GM12801 (cell line): ENCODE measurements at regions not wholly inside any gene's neighbourhood (a gene's known extent, or its start where the extent isn't known, plus 50 kb on each side); places are given as distances from the start of the nearest gene placed in this dataset.

Experiments used
- TF ChIP-seq, protein P1 (sequence below): IDR thresholded peaks from one replicate; pipeline ENCODE4 v1.5.1; 2011; ENCODE audit warnings: control low read depth; ENCODE audit not compliant: insufficient read length; ENCODE audit errors: extremely low read depth

- TF ChIP-seq, protein P1, sequence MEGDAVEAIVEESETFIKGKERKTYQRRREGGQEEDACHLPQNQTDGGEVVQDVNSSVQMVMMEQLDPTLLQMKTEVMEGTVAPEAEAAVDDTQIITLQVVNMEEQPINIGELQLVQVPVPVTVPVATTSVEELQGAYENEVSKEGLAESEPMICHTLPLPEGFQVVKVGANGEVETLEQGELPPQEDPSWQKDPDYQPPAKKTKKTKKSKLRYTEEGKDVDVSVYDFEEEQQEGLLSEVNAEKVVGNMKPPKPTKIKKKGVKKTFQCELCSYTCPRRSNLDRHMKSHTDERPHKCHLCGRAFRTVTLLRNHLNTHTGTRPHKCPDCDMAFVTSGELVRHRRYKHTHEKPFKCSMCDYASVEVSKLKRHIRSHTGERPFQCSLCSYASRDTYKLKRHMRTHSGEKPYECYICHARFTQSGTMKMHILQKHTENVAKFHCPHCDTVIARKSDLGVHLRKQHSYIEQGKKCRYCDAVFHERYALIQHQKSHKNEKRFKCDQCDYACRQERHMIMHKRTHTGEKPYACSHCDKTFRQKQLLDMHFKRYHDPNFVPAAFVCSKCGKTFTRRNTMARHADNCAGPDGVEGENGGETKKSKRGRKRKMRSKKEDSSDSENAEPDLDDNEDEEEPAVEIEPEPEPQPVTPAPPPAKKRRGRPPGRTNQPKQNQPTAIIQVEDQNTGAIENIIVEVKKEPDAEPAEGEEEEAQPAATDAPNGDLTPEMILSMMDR: no peak
Observed at GRCh38 chr1:219441884-219442283, 171.0 kb downstream of the ZC3H11B start.

GRCh38 chr1:219439376-219439775 is 173.5 kb downstream of the ZC3H11B start:
- TF ChIP-seq, protein P1: no peak

GRCh38 chr1:219438386-219438785 is 174.5 kb downstream of the ZC3H11B start:
- TF ChIP-seq, protein P1: no peak

DNA sequence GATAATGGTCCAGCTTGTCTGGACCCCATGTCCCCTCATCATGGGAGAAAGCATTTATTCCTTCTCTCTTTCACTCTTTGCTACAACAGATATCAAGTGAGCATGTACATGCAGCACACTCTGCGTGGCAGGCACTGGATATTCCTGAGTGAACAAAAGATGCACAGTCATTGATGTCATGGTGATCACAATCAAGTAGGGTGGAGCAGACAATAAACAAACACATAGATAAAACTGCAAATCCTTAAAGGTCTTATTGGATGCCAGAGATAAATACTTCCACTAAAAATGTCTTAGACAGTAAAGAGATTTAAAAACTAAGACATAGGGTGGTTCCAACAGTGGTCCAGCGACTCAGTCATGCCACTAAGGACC is 178.0 kb downstream of the ZC3H11B start:
- TF ChIP-seq, protein P1: no peak

DNA sequence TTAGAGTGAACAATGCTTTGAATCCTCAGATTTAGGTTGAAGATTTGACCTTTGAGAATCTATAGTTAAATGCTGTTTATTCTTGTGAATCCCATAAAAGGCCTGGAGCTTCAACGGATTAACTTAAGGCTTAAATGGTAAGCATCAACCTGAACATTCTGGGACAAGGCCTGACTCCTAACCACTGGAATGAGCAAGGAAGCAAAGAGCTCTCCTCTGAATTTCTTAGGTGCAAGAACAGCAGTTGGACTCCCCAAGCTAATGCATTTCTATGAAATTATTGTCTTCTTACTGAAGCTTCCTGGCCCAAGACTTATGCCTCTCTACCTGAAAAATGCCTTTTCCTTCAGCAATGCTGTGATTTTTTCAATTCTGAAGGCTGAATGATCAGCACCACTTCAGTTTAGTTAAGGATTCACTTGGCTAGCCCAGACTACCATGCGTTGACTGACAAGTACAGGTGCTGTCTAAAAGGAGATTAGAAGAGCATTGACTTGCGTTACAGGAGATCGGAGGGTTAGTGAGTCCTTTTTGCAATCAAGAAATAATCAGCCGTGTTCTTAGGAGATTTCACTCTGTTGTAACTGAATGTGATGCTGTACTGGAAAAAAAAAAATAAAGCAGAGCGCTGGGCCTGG is 178.5 kb downstream of the ZC3H11B start:
- TF ChIP-seq, protein P1: no peak

- TF ChIP-seq, protein P1: no peak
Observed at GRCh38 chr1:219433496-219434131, 179.3 kb downstream of the ZC3H11B start.

DNA sequence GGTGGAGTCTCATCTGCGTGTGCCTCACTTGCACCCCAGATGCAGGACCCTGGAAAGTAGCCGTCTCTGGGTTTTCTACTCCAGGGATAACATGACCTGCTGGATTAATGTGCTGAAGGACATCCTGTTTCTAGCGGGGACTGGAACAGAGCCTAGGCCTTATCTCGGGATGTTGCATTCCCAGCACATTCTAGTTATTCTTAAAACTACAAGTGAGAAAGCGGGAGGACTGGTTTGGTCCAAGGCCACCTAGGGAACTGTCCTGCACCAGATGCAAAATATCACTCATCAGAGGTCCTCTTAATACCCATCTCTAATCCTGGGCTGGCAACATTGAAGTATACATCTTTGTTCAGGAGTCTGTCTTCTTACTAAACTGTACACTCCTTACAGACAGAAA is 179.9 kb downstream of the ZC3H11B start:
- TF ChIP-seq, protein P1: no peak
